Lower leg skin (tissue), 3 donors: ENCODE measurements at regions not wholly inside any gene's neighbourhood (a gene's known extent, or its start where the extent isn't known, plus 50 kb on each side); places are given as distances from the start of the nearest gene placed in this dataset.

Source experiments
- POLR2A ChIP-seq, 2 donors: fragments of 450-650 bp; IDR thresholded peaks; one replicate each; pipeline ENCODE4 v1.6.1; 2016 to 2017; ENCODE audit warnings: antibody characterized with exemption in 2 of 2, mild to moderate bottlenecking in 1 of 2, moderate library complexity in 1 of 2
- TF ChIP-seq, protein P1 (sequence below), 3 donors: fragments of 450-650 bp; IDR thresholded peaks; one replicate each; pipeline ENCODE4 v1.5.1; 2016; ENCODE audit warnings: antibody characterized with exemption in 3 of 3, mild to moderate bottlenecking in 3 of 3, moderate library complexity in 2 of 3

DNA sequence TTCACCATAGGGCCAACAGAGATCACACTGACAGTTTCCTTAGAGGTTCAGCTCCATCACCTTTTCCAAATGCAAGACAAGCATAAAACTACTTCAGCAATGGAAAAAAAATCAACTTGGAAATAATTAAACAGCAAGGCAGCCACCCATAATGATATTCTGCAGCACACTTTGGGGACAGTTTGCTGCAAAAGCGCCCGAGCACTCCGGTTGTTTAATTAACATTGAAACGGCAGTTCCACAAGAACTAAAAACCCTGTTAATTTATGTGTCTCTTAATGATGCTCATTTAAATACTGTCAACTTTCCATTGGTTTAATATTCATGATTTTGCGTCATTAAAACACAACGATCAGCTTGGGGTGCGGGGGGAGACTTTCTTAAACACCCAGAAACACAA, 153.2 kb downstream of the ELAVL4 start:
- TF ChIP-seq, protein P1, sequence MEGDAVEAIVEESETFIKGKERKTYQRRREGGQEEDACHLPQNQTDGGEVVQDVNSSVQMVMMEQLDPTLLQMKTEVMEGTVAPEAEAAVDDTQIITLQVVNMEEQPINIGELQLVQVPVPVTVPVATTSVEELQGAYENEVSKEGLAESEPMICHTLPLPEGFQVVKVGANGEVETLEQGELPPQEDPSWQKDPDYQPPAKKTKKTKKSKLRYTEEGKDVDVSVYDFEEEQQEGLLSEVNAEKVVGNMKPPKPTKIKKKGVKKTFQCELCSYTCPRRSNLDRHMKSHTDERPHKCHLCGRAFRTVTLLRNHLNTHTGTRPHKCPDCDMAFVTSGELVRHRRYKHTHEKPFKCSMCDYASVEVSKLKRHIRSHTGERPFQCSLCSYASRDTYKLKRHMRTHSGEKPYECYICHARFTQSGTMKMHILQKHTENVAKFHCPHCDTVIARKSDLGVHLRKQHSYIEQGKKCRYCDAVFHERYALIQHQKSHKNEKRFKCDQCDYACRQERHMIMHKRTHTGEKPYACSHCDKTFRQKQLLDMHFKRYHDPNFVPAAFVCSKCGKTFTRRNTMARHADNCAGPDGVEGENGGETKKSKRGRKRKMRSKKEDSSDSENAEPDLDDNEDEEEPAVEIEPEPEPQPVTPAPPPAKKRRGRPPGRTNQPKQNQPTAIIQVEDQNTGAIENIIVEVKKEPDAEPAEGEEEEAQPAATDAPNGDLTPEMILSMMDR (IDR thresholded peaks at IDR 0.05) = no peak
- TF ChIP-seq POLR2A (IDR thresholded peaks at IDR 0.05) = no peak
